ENCODE measurements at regions not wholly inside any gene's neighbourhood (a gene's known extent, or its start where the extent isn't known, plus 50 kb on each side); places are given as distances from the start of the nearest gene placed in this dataset.

GRCh38 chr15:38814891-38815290 lies 250.3 kb upstream of the RASGRP1 start:
- H3K4me2 ChIP-seq (ENCODE audit: insufficient read depth, low read length), result no peak overlapping the region

DNA sequence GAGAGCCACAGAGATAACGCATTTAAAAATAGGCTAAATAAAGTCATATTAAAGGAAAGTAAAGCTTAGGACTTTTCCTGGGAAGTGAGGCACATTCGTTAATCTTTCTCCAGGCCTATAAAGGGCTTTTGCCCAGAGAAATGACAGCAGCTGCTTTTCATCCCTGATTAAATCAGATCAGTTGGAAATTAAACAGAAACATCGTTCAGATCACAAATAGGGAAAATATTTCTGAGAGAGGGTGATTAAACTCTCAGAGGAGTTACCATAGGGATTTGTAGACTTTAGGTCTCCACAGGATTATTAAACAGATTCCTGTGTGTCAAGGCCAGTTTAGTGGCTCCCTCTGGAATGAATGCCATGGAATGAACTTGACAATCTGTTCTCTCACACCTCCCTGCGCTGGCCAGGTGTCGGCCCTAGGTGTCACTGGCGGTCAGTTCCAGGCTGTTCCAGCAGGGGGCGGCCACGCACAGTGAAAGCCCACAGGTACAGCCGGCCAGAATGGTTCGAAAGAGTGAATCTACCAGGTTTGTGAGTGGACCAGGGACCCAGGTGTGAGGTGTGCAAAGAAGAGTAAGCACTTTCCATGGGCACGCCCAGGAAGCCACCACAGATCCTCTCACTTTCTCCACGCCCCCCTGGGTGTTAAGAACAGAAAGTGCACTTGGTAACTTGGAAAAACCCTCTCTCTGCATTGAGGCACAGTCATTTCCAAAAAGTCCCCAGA lies 253.0 kb upstream of the RASGRP1 start:
- DNase-seq (ENCODE audit: low read depth, low spot score) (peak; percentile 86), FAIRE-seq (peak; percentile 84)
- H3K79me2 ChIP-seq (ENCODE audit: control insufficient read depth, insufficient read depth, low read length), result no peaks in the 10 kb centered on the region
- POLR2A ChIA-PET, result interaction anchor here (1.7 kb wide), 1 partner anchor 313 kb away, joined by 4 read pairs; no protein-coding TSS in a partner anchor
- no peaks in the 10 kb centered on the region for H3K9me1 ChIP-seq (replicated peaks; ENCODE audit: control insufficient read depth, extremely low read depth, insufficient read depth, low read length)
- intact Hi-C loops (cut with micrococcal nuclease), result loop anchor here (1.0 to 5.0 kb wide), 8 partner anchors 27 to 940 kb away; no protein-coding TSS in a partner anchor
- no peak overlapping the region for H3K4me3 ChIP-seq (replicated peaks in 1 of 3; ENCODE audit: insufficient read depth in 1 of 3, low read depth in 1 of 3, low read length in 3 of 3)
- peak overlapping the region; percentile 36 for H3K27ac ChIP-seq (ENCODE audit: insufficient read depth, low read depth, low read length)
- no peak overlapping the region for H3K4me2 ChIP-seq (ENCODE audit: insufficient read depth, low read length)
- BruUV-seq (replicated peaks), result no TSS peak
- no peaks in the 10 kb centered on the region for H3K9me3 ChIP-seq (replicated peaks; ENCODE audit: control insufficient read depth, insufficient read depth, low read length)
- dilution Hi-C loops (cut with MboI; ENCODE audit: extremely low pct_ligation_motif_present, low sequenced_read_pairs), result no loop called here
- no peaks in the 10 kb centered on the region for H4K20me1 ChIP-seq (replicated peaks; ENCODE audit: control insufficient read depth, extremely low read depth, insufficient read depth, low read length)
- H2AFZ ChIP-seq (ENCODE audit: low read depth, low read length), result peak overlapping the region; percentile 4
- CTCF ChIA-PET, result interaction anchor here (0.7 to 3.4 kb wide), 12 partner anchors 10 to 939 kb away, joined by 3 to 53 read pairs (median 5); no protein-coding TSS in a partner anchor
- peaks cover 17% of the 10 kb centered on the region for H3K4me1 ChIP-seq (ENCODE audit: control insufficient read depth, extremely low read depth, insufficient read depth, low read length)
- H3K9ac ChIP-seq (replicated peaks; ENCODE audit: extremely low read depth, insufficient read depth, low read length), result no peak overlapping the region
- H3K27me3 ChIP-seq (ENCODE audit: control insufficient read depth in 2 of 2, insufficient read depth in 2 of 2, low read length in 2 of 2), result no peaks in the 10 kb centered on the region
- TF ChIP-seq MYC (IDR thresholded peaks at IDR 0.05; ENCODE audit: low read depth, low read length), result no peak
- TF ChIP-seq EZH2 (IDR thresholded peaks at IDR 0.05; ENCODE audit: borderline replicate concordance, low read depth, low read length, severe bottlenecking), result no peak
- no peak for TF ChIP-seq JUN (IDR thresholded peaks at IDR 0.05; ENCODE audit: borderline replicate concordance, insufficient read depth, insufficient read length, low read depth)
- peak; percentile 6 for TF ChIP-seq GATA2 (IDR thresholded peaks at IDR 0.05; ENCODE audit: insufficient read depth, insufficient read length, low read depth, low read length)
- TF ChIP-seq, protein P1, sequence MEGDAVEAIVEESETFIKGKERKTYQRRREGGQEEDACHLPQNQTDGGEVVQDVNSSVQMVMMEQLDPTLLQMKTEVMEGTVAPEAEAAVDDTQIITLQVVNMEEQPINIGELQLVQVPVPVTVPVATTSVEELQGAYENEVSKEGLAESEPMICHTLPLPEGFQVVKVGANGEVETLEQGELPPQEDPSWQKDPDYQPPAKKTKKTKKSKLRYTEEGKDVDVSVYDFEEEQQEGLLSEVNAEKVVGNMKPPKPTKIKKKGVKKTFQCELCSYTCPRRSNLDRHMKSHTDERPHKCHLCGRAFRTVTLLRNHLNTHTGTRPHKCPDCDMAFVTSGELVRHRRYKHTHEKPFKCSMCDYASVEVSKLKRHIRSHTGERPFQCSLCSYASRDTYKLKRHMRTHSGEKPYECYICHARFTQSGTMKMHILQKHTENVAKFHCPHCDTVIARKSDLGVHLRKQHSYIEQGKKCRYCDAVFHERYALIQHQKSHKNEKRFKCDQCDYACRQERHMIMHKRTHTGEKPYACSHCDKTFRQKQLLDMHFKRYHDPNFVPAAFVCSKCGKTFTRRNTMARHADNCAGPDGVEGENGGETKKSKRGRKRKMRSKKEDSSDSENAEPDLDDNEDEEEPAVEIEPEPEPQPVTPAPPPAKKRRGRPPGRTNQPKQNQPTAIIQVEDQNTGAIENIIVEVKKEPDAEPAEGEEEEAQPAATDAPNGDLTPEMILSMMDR (IDR thresholded peaks at IDR 0.05; ENCODE audit: extremely low read depth in 1 of 2, insufficient read depth in 1 of 2, low read depth in 1 of 2, low read length in 2 of 2), result peak; percentile 98 to 99
- TF ChIP-seq POLR2A (IDR thresholded peaks at IDR 0.05; ENCODE audit: low read depth, low read length), result no peak
- no peak for TF ChIP-seq FOS (IDR thresholded peaks at IDR 0.05; ENCODE audit: borderline replicate concordance, insufficient read depth, low read length)
- no peak for TF ChIP-seq MAX (IDR thresholded peaks at IDR 0.05; ENCODE audit: insufficient read depth, insufficient read length)
- TF ChIP-seq POLR2AphosphoS5 (IDR thresholded peaks at IDR 0.05; ENCODE audit: insufficient read depth, low read depth, low read length), result no peak
- no peaks in the 10 kb centered on the region for H3K36me3 ChIP-seq (ENCODE audit: control insufficient read depth in 2 of 2, extremely low read depth in 1 of 2, insufficient read depth in 2 of 2, low read length in 2 of 2)

More at GRCh38 chr15:38814891-38815290, 250.3 kb upstream of the RASGRP1 start:
- no peak overlapping the region for H2AFZ ChIP-seq (ENCODE audit: low read depth, low read length)
- DNase-seq (ENCODE audit: low read depth, low spot score) (no peak), FAIRE-seq (no peak)
- TF ChIP-seq MAX (IDR thresholded peaks at IDR 0.05; ENCODE audit: insufficient read depth, insufficient read length) (no peak), POLR2A (IDR thresholded peaks at IDR 0.05; ENCODE audit: low read depth, low read length) (no peak)
- no peak overlapping the region for H3K27ac ChIP-seq (ENCODE audit: insufficient read depth, low read depth, low read length)
- H4K20me1 ChIP-seq (replicated peaks; ENCODE audit: control insufficient read depth, extremely low read depth, insufficient read depth, low read length), result no peaks in the 10 kb centered on the region
- H3K4me1 ChIP-seq (ENCODE audit: control insufficient read depth, extremely low read depth, insufficient read depth, low read length), result peaks cover 11% of the 10 kb centered on the region
- no TSS peak for BruUV-seq (replicated peaks)
- no peaks in the 10 kb centered on the region for H3K27me3 ChIP-seq (ENCODE audit: control insufficient read depth in 2 of 2, insufficient read depth in 2 of 2, low read length in 2 of 2)
- H3K9me1 ChIP-seq (replicated peaks; ENCODE audit: control insufficient read depth, extremely low read depth, insufficient read depth, low read length), result no peaks in the 10 kb centered on the region
- ChIA-PET CTCF (interaction anchor here (3.4 kb wide), 1 partner anchor 176 kb away, joined by 53 read pairs; no protein-coding TSS in a partner anchor), POLR2A (no interaction called here)
- H3K4me3 ChIP-seq (replicated peaks in 1 of 3; ENCODE audit: insufficient read depth in 1 of 3, low read depth in 1 of 3, low read length in 3 of 3), result no peak overlapping the region
- no peaks in the 10 kb centered on the region for H3K9me3 ChIP-seq (replicated peaks; ENCODE audit: control insufficient read depth, insufficient read depth, low read length)
- H3K79me2 ChIP-seq (ENCODE audit: control insufficient read depth, insufficient read depth, low read length), result no peaks in the 10 kb centered on the region
- no peaks in the 10 kb centered on the region for H3K36me3 ChIP-seq (ENCODE audit: control insufficient read depth in 2 of 2, extremely low read depth in 1 of 2, insufficient read depth in 2 of 2, low read length in 2 of 2)
- no peak overlapping the region for H3K9ac ChIP-seq (replicated peaks; ENCODE audit: extremely low read depth, insufficient read depth, low read length)
- intact Hi-C loops (cut with micrococcal nuclease), result loop anchor here (5.0 kb wide), 1 partner anchor 942 kb away; no protein-coding TSS in a partner anchor
- dilution Hi-C loops (cut with MboI; ENCODE audit: extremely low pct_ligation_motif_present, low sequenced_read_pairs), result no loop called here

Measured in endothelial cell of umbilical vein (primary cell).